Vagina (tissue), 2 donors: ENCODE measurements at regions not wholly inside any gene's neighbourhood (a gene's known extent, or its start where the extent isn't known, plus 50 kb on each side); places are given as distances from the start of the nearest gene placed in this dataset.
"Not testable (repeated sequence)": the region's sequence is repeated elsewhere in the genome, so short reads cannot be mapped to it uniquely, and the experiment has no call there.

Experiments
- DNase-seq, 2 donors: peaks; one replicate each; pipeline ENCODE4 v3.0.0-alpha.2; 2017; ENCODE audit errors: extremely low spot score in 2 of 2
- H3K27ac ChIP-seq: fragments of 200-600 bp; sonication (generic); one replicate; pipeline ENCODE4 v1.5.1; 2019
- H3K27me3 ChIP-seq: fragments of 200-600 bp; sonication (generic); one replicate; pipeline ENCODE4 v1.5.1; 2019
- H3K36me3 ChIP-seq, 2 donors: fragments of 200-600 bp; sonication (generic); one replicate each; pipeline ENCODE4 v1.5.1; 2017 to 2019
- H3K4me1 ChIP-seq: fragments of 200-600 bp; sonication (generic); one replicate; pipeline ENCODE4 v1.5.1; 2019
- H3K4me3 ChIP-seq, 2 donors: fragments of 200-600 bp; sonication (generic); 1 replicate in 1 of 2; 2 replicates in 1 of 2; pipeline ENCODE4 v1.5.1; 2016 to 2019
- H3K9me3 ChIP-seq: fragments of 200-600 bp; sonication (generic); one replicate; pipeline ENCODE4 v1.5.1; 2019
- CTCF ChIP-seq, 3 experiments: fragments of 450-650 bp in 2 of 3; fragments of 200-600 bp in 1 of 3; sonication (generic) in 1 of 3; IDR thresholded peaks; one replicate each; pipeline ENCODE4 v1.5.1; 2017 to 2019; ENCODE audit warnings: antibody characterized with exemption in 3 of 3, mild to moderate bottlenecking in 2 of 3, moderate library complexity in 2 of 3
- POLR2A ChIP-seq, 2 donors: fragments of 450-650 bp; IDR thresholded peaks; one replicate each; pipeline ENCODE4 v1.6.1; 2017; ENCODE audit warnings: antibody characterized with exemption in 2 of 2, mild to moderate bottlenecking in 2 of 2, moderate library complexity in 2 of 2
- POLR2AphosphoS5 ChIP-seq, 2 donors: sonication (generic); formaldehyde crosslinking; IDR thresholded peaks; one replicate each; pipeline ENCODE4 v1.9.0; 2017; ENCODE audit warnings: antibody characterized with exemption in 2 of 2, mild to moderate bottlenecking in 2 of 2, low read depth in 1 of 2; ENCODE audit not compliant: insufficient read depth in 1 of 2
- intact Hi-C: fragments of 100-400 bp; cut with DNase I; formaldehyde crosslinking; loops from one replicate; pipeline ENCODE4 v1.15.1; 2023

GRCh38 chr12:125341422-125341821, 276.2 kb downstream of the AACS start:
- no peaks in the 10 kb centered on the region for H3K4me1 ChIP-seq
- H3K4me3 ChIP-seq = no peak overlapping the region
- no peaks in the 10 kb centered on the region for H3K27me3 ChIP-seq
- no peaks in the 10 kb centered on the region for H3K36me3 ChIP-seq
- no peak for DNase-seq
- intact Hi-C loops = no loop called here
- H3K9me3 ChIP-seq = no peaks in the 10 kb centered on the region
- no peak overlapping the region for H3K27ac ChIP-seq
- TF ChIP-seq POLR2A (IDR thresholded peaks at IDR 0.05) = no peak
- no peak for TF ChIP-seq POLR2AphosphoS5 (IDR thresholded peaks at IDR 0.05; ENCODE audit: insufficient read depth in 1 of 2, low read depth in 1 of 2)
- TF ChIP-seq CTCF (IDR thresholded peaks at IDR 0.05) = no peak

DNA sequence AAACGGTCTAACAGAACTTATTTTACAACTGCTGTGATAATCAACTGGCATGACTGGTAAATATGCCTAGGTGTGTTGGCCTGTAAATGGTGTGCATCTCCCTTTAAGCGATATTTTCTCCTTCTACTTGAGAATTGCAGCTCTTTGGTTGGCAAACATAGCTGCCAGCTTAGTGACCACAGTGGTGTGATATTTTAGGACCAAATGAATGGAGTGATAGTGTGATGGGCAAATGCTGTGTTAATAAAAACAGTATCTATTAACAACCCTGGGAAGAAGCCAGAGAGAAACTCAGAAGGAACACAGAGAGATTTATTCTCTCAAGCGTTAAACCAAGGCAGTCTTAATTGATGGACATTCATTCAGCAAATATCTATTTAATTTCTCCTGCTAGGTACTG, 278.4 kb downstream of the AACS start:
- Histone ChIP-seq H3K4me3 (no peak overlapping the region), H3K36me3 (no peaks in the 10 kb centered on the region), H3K27me3 (no peaks in the 10 kb centered on the region), H3K9me3 (no peaks in the 10 kb centered on the region), H3K4me1 (no peaks in the 10 kb centered on the region), H3K27ac (no peak overlapping the region)
- intact Hi-C loops = no loop called here
- TF ChIP-seq POLR2AphosphoS5 (IDR thresholded peaks at IDR 0.05; ENCODE audit: insufficient read depth in 1 of 2, low read depth in 1 of 2) = no peak
- TF ChIP-seq CTCF (IDR thresholded peaks at IDR 0.05) = no peak
- TF ChIP-seq POLR2A (IDR thresholded peaks at IDR 0.05) = no peak
- DNase-seq = no peak

DNA sequence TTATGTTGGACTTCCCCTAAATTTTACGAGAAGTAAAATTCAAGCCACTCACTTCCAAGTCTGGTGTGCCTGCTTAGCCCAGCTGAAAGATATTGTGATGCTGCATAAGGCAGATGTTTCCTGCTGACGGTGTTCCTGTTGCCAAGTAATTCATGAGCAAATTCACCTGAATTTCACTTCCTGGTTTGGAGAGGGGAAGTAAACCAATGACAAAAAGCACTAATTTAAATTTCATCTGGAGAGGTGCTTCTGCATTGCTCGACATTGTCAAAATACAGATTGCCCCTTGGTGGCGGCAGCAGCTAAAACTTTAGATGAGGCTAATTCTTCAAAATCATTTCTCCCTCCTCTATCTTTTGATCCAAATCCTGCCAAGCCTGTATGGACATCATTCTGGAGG, 281.1 kb downstream of the AACS start:
- intact Hi-C loops = no loop called here
- Histone ChIP-seq H3K4me1 (no peaks in the 10 kb centered on the region), H3K36me3 (no peaks in the 10 kb centered on the region), H3K27ac (no peak overlapping the region), H3K9me3 (no peaks in the 10 kb centered on the region), H3K27me3 (no peaks in the 10 kb centered on the region), H3K4me3 (no peak overlapping the region)
- no peak for TF ChIP-seq CTCF (IDR thresholded peaks at IDR 0.05)
- TF ChIP-seq POLR2A (IDR thresholded peaks at IDR 0.05) = no peak
- no peak for TF ChIP-seq POLR2AphosphoS5 (IDR thresholded peaks at IDR 0.05; ENCODE audit: insufficient read depth in 1 of 2, low read depth in 1 of 2)
- DNase-seq = no peak

DNA sequence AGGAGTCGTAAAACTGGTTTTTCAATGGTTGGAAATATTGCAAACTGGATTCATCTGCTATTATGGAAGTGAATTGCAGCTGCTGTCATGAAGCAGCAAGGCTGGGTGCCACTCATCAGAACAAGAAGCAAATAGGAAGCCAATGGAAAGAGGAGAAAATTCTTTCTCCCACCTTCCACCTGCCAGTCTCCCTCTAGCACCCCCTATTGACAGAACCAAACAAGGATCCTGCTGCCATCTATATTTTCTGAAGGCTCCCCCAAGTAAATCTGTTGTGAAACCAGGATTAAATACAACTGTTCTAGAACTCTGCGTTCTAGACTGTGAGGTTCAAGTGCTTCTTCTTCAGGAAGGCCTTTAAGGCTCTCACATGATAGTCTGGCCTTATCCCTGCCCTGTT, 286.6 kb downstream of the AACS start:
- no peaks in the 10 kb centered on the region for H3K36me3 ChIP-seq
- no peaks in the 10 kb centered on the region for H3K27me3 ChIP-seq
- no peak overlapping the region for H3K4me3 ChIP-seq
- no peaks in the 10 kb centered on the region for H3K4me1 ChIP-seq
- DNase-seq = no peak
- intact Hi-C loops = no loop called here
- no peak for TF ChIP-seq CTCF (IDR thresholded peaks at IDR 0.05)
- no peak for TF ChIP-seq POLR2A (IDR thresholded peaks at IDR 0.05)
- TF ChIP-seq POLR2AphosphoS5 (IDR thresholded peaks at IDR 0.05; ENCODE audit: insufficient read depth in 1 of 2, low read depth in 1 of 2) = no peak
- no peaks in the 10 kb centered on the region for H3K9me3 ChIP-seq
- no peak overlapping the region for H3K27ac ChIP-seq

- H3K27me3 ChIP-seq, H3K4me3 ChIP-seq, DNase-seq, intact Hi-C loops, H3K9me3 ChIP-seq, H3K27ac ChIP-seq, H3K36me3 ChIP-seq, H3K4me1 ChIP-seq: not testable (repeated sequence)
Measured at GRCh38 chr12:125353002-125353401, 287.8 kb downstream of the AACS start.

GRCh38 chr12:125353871-125354270, 288.6 kb downstream of the AACS start:
- H3K4me3 ChIP-seq = no peak overlapping the region
- DNase-seq = no peak
- no peak overlapping the region for H3K27ac ChIP-seq
- H3K36me3 ChIP-seq = no peaks in the 10 kb centered on the region
- no peaks in the 10 kb centered on the region for H3K27me3 ChIP-seq
- intact Hi-C loops = no loop called here
- TF ChIP-seq POLR2AphosphoS5 (IDR thresholded peaks at IDR 0.05; ENCODE audit: insufficient read depth in 1 of 2, low read depth in 1 of 2) (no peak), CTCF (IDR thresholded peaks at IDR 0.05) (no peak), POLR2A (IDR thresholded peaks at IDR 0.05) (no peak)
- no peaks in the 10 kb centered on the region for H3K4me1 ChIP-seq
- H3K9me3 ChIP-seq = no peaks in the 10 kb centered on the region
